ENCODE measurements at regions not wholly inside any gene's neighbourhood (a gene's known extent, or its start where the extent isn't known, plus 50 kb on each side); places are given as distances from the start of the nearest gene placed in this dataset.

DNA sequence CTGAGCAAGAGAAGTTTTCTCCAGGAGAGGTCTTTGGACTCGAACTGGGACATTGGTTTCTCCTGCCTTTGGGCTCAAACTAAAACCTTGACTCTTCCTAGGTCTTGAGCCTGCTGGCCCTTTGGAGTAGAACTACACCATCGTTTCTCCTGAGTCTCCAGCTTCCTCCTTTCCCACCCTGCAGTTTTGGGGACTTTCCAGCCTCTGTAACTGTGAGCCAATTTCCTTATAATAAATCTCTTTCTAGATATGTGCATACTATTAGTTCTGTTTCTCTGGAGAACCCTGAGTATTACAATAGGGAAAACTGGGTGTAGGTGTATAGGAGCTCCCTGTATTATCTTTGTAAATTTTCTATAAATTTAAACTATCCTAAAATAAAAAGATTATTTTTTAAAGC lies 219.8 kb upstream of the AGAP1 start:
- Histone ChIP-seq H3K27ac (ENCODE audit: extremely low read depth, low read depth, low read length) (no peak overlapping the region), H3K9me3 (ENCODE audit: control insufficient read depth, insufficient read depth, low read depth, low read length) (no peaks in the 10 kb centered on the region), H3K4me1 (ENCODE audit: control insufficient read depth, insufficient read depth, low read length) (no peaks in the 10 kb centered on the region), H3K36me3 (ENCODE audit: control insufficient read depth in 2 of 2, insufficient read depth in 1 of 2, low read length in 2 of 2) (no peaks in the 10 kb centered on the region), H3K4me3 (ENCODE audit: low read depth, low read length) (no peak overlapping the region)
- ChIA-PET CTCF (no interaction called here), POLR2A (no interaction called here)
- TF ChIP-seq YY1 (tag by site-specific recombination; IDR thresholded peaks at IDR 0.05) (no peak), ZNF140 (tag by site-specific recombination; IDR thresholded peaks at IDR 0.05) (no peak), ZNF600 (tag by site-specific recombination; IDR thresholded peaks at IDR 0.05) (no peak), ZNF133 (tag by site-specific recombination; IDR thresholded peaks at IDR 0.05) (no peak), ZNF274 (IDR thresholded peaks at IDR 0.05; ENCODE audit: low read length) (no peak), ZNF274 (tag by site-specific recombination; IDR thresholded peaks at IDR 0.05; ENCODE audit: borderline replicate concordance) (no peak), ZNF830 (tag by site-specific recombination; IDR thresholded peaks at IDR 0.05; ENCODE audit: low read depth) (no peak), ZNF785 (tag by site-specific recombination; IDR thresholded peaks at IDR 0.05) (no peak), ZNF677 (tag by site-specific recombination; IDR thresholded peaks at IDR 0.05) (no peak), ZNF544 (tag by site-specific recombination; IDR thresholded peaks at IDR 0.05) (no peak), HOXD13 (CRISPR knock-in tag; IDR thresholded peaks at IDR 0.05; ENCODE audit: borderline replicate concordance) (no peak), GLI2 (tag by site-specific recombination; IDR thresholded peaks at IDR 0.05; ENCODE audit: borderline replicate concordance, low read depth) (no peak)

DNA sequence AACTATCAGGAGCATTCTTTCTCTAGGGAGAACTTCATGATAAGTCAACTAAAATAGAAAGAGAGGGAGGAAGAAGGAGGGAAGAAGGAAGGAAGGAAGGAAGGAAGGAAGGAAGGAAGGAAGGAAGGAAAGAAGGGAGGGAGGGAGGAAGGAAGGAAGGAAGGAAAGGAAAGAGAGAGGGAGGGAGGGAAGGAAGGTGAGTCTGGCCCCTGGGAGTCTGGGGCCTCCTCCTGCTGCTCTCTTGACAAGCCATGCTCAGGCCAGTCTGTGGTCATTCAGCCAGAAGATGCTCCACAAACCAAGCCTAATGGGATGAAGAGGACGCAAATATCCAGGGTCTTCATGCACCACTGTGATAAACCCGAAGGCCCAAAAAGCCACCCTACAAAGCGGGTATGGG lies 216.4 kb upstream of the AGAP1 start:
- Histone ChIP-seq H3K4me1 (ENCODE audit: control insufficient read depth, insufficient read depth, low read length) (no peaks in the 10 kb centered on the region), H3K4me3 (ENCODE audit: low read depth, low read length) (no peak overlapping the region), H3K36me3 (ENCODE audit: control insufficient read depth in 2 of 2, insufficient read depth in 1 of 2, low read length in 2 of 2) (no peaks in the 10 kb centered on the region), H3K9me3 (ENCODE audit: control insufficient read depth, insufficient read depth, low read depth, low read length) (no peaks in the 10 kb centered on the region), H3K27ac (ENCODE audit: extremely low read depth, low read depth, low read length) (no peak overlapping the region)
- POLR2A ChIA-PET, result no interaction called here
- CTCF ChIA-PET, result no interaction called here
- TF ChIP-seq GLI4 (tag by site-specific recombination; IDR thresholded peaks at IDR 0.05), result no peak
- TF ChIP-seq ZNF600 (tag by site-specific recombination; IDR thresholded peaks at IDR 0.05), result no peak
- peak; percentile 72 for TF ChIP-seq ZNF366 (tag by site-specific recombination; conservative IDR thresholded peaks at IDR 0.05)
- TF ChIP-seq ZNF777 (tag by site-specific recombination; IDR thresholded peaks at IDR 0.05; ENCODE audit: borderline replicate concordance), result no peak
- no peak for TF ChIP-seq ZNF274 (IDR thresholded peaks at IDR 0.05; ENCODE audit: low read length)
- TF ChIP-seq ZNF274 (tag by site-specific recombination; IDR thresholded peaks at IDR 0.05; ENCODE audit: borderline replicate concordance), result no peak
- no peak for TF ChIP-seq ZNF211 (tag by site-specific recombination; IDR thresholded peaks at IDR 0.05; ENCODE audit: low read depth)

- no peaks in the 10 kb centered on the region for H3K36me3 ChIP-seq (ENCODE audit: control insufficient read depth in 2 of 2, insufficient read depth in 1 of 2, low read length in 2 of 2)
- no peak for TF ChIP-seq ZBTB17 (tag by site-specific recombination; IDR thresholded peaks at IDR 0.05)
- no peak for TF ChIP-seq ZNF416 (tag by site-specific recombination; IDR thresholded peaks at IDR 0.05)
- TF ChIP-seq ZNF37A (tag by site-specific recombination; IDR thresholded peaks at IDR 0.05), result no peak
- no peak for TF ChIP-seq RBAK (tag by site-specific recombination; IDR thresholded peaks at IDR 0.05)
- no peak for TF ChIP-seq ZNF510 (tag by site-specific recombination; IDR thresholded peaks at IDR 0.05; ENCODE audit: insufficient replicate concordance)
- TF ChIP-seq ZNF214 (tag by site-specific recombination; IDR thresholded peaks at IDR 0.05; ENCODE audit: borderline replicate concordance), result no peak
- no peak for TF ChIP-seq HOXA7 (CRISPR knock-in tag; IDR thresholded peaks at IDR 0.05; ENCODE audit: borderline replicate concordance)
- no peak for TF ChIP-seq ZBTB48 (tag by site-specific recombination; IDR thresholded peaks at IDR 0.05)
- no peak for TF ChIP-seq ZNF266 (tag by site-specific recombination; IDR thresholded peaks at IDR 0.05; ENCODE audit: low read depth)
- TF ChIP-seq GFI1B (tag by site-specific recombination; IDR thresholded peaks at IDR 0.05), result no peak
- TF ChIP-seq ZNF24 (tag by site-specific recombination; IDR thresholded peaks at IDR 0.05), result no peak
- TF ChIP-seq ZFP69B (tag by site-specific recombination; IDR thresholded peaks at IDR 0.05), result no peak
- no peak for TF ChIP-seq ZNF19 (tag by site-specific recombination; IDR thresholded peaks at IDR 0.05; ENCODE audit: low read depth)
- TF ChIP-seq TRIM28 (IDR thresholded peaks at IDR 0.05; ENCODE audit: borderline replicate concordance, low read length), result no peak
- TF ChIP-seq BCL11B (tag by site-specific recombination; IDR thresholded peaks at IDR 0.05; ENCODE audit: low read depth), result no peak
- TF ChIP-seq ZNF654 (tag by site-specific recombination; IDR thresholded peaks at IDR 0.05; ENCODE audit: low read depth), result no peak
- no peak for TF ChIP-seq ZNF292 (tag by site-specific recombination; IDR thresholded peaks at IDR 0.05; ENCODE audit: borderline replicate concordance, low read depth)
- TF ChIP-seq IKZF3 (tag by site-specific recombination; IDR thresholded peaks at IDR 0.05), result no peak
- ChIA-PET POLR2A (no interaction called here), CTCF (interaction anchor here (1.4 kb wide), 1 partner anchor 14 kb away, joined by 4 read pairs; no protein-coding TSS in a partner anchor)
- H3K27ac ChIP-seq (ENCODE audit: extremely low read depth, low read depth, low read length), result no peak overlapping the region
- no peaks in the 10 kb centered on the region for H3K9me3 ChIP-seq (ENCODE audit: control insufficient read depth, insufficient read depth, low read depth, low read length)
- no peak overlapping the region for H3K4me3 ChIP-seq (ENCODE audit: low read depth, low read length)
- H3K4me1 ChIP-seq (ENCODE audit: control insufficient read depth, insufficient read depth, low read length), result no peaks in the 10 kb centered on the region
Observed at GRCh38 chr2:235278771-235279355, 215.0 kb upstream of the AGAP1 start.

All from HEK293 (cell line).